Hindlimb muscle (tissue), 1 donor: ENCODE measurements at regions not wholly inside any gene's neighbourhood (a gene's known extent, or its start where the extent isn't known, plus 50 kb on each side); places are given as distances from the start of the nearest gene placed in this dataset.
A peak's percentile ranks its signal among the peaks of the same experiment; 100 is the strongest.

ENCODE experiments used
- DNase-seq: peaks from one replicate; pipeline ENCODE4 v3.0.0-alpha.2; 2013

GRCh38 chr6:148258868-148259267 lies 83.8 kb upstream of the SASH1 start:
- DNase-seq = no peak

- DNase-seq = no peak
Observed at GRCh38 chr6:148261470-148261869, 81.2 kb upstream of the SASH1 start.

- DNase-seq = no peak
Observed at GRCh38 chr6:148263010-148263409, 79.6 kb upstream of the SASH1 start.

- no peak for DNase-seq
Observed at GRCh38 chr6:148263961-148264360, 78.7 kb upstream of the SASH1 start.

- DNase-seq = no peak
Observed at GRCh38 chr6:148265054-148265453, 77.6 kb upstream of the SASH1 start.

GRCh38 chr6:148269386-148269785 lies 73.3 kb upstream of the SASH1 start:
- DNase-seq = no peak

GRCh38 chr6:148271711-148272439 lies 70.8 kb upstream of the SASH1 start:
- peak; percentile 83 for DNase-seq

GRCh38 chr6:148272597-148272996 lies 70.0 kb upstream of the SASH1 start:
- DNase-seq = no peak

GRCh38 chr6:148273962-148274752 lies 68.5 kb upstream of the SASH1 start:
- DNase-seq = no peak

GRCh38 chr6:148274809-148275208 lies 67.8 kb upstream of the SASH1 start:
- DNase-seq = no peak

GRCh38 chr6:148285205-148285604 lies 57.4 kb upstream of the SASH1 start:
- DNase-seq = no peak

- no peak for DNase-seq
Observed at GRCh38 chr6:148286563-148286962, 56.1 kb upstream of the SASH1 start.

GRCh38 chr6:148287623-148288333 lies 54.9 kb upstream of the SASH1 start:
- no peak for DNase-seq

- no peak for DNase-seq
Observed at GRCh38 chr6:148288541-148288940, 54.1 kb upstream of the SASH1 start.

- no peak for DNase-seq
Observed at GRCh38 chr6:148289153-148289552, 53.5 kb upstream of the SASH1 start.

- DNase-seq = no peak
Observed at GRCh38 chr6:148291876-148292275, 50.8 kb upstream of the SASH1 start.
